Activated CD4-positive, alpha-beta T cell treated with anti-CD3 and anti-CD28 coated beads for 48 hours (primary cell): ENCODE measurements at regions not wholly inside any gene's neighbourhood (a gene's known extent, or its start where the extent isn't known, plus 50 kb on each side); places are given as distances from the start of the nearest gene placed in this dataset.

Experiments used
- DNase-seq: peaks from one replicate; pipeline ENCODE4 v3.0.0-alpha.2; 2020

- DNase-seq, result no peak
Observed at GRCh38 chr17:72430611-72431432, 310.0 kb downstream of the SOX9 start.

GRCh38 chr17:72432143-72432621, 311.4 kb downstream of the SOX9 start:
- DNase-seq, result no peak

- no peak for DNase-seq
Observed at GRCh38 chr17:72432881-72433280, 312.1 kb downstream of the SOX9 start.

GRCh38 chr17:72433797-72434196, 313.0 kb downstream of the SOX9 start:
- DNase-seq, result no peak

- DNase-seq, result no peak
Observed at GRCh38 chr17:72434581-72434980, 313.8 kb downstream of the SOX9 start.

- no peak for DNase-seq
Observed at GRCh38 chr17:72434991-72435618, 314.3 kb downstream of the SOX9 start.

- no peak for DNase-seq
Observed at GRCh38 chr17:72438783-72439182, 318.0 kb downstream of the SOX9 start.

- DNase-seq, result no peak
Observed at GRCh38 chr17:72439893-72440502, 319.2 kb downstream of the SOX9 start.

GRCh38 chr17:72440961-72441360, 320.1 kb downstream of the SOX9 start:
- no peak for DNase-seq

GRCh38 chr17:72441909-72442308, 321.1 kb downstream of the SOX9 start:
- no peak for DNase-seq

GRCh38 chr17:72444517-72445054, 323.8 kb downstream of the SOX9 start:
- DNase-seq, result no peak

GRCh38 chr17:72445055-72445991, 324.5 kb downstream of the SOX9 start:
- no peak for DNase-seq

GRCh38 chr17:72446118-72446517, 325.3 kb downstream of the SOX9 start:
- no peak for DNase-seq

GRCh38 chr17:72446525-72447250, 325.9 kb downstream of the SOX9 start:
- no peak for DNase-seq

- no peak for DNase-seq
Observed at GRCh38 chr17:72447251-72447640, 326.4 kb downstream of the SOX9 start.

GRCh38 chr17:72448019-72448418, 327.2 kb downstream of the SOX9 start:
- no peak for DNase-seq

- no peak for DNase-seq
Observed at GRCh38 chr17:72452286-72453173, 331.7 kb downstream of the SOX9 start.

- DNase-seq, result no peak
Observed at GRCh38 chr17:72454342-72454741, 333.5 kb downstream of the SOX9 start.

- no peak for DNase-seq
Observed at GRCh38 chr17:72455562-72455961, 334.7 kb downstream of the SOX9 start.

GRCh38 chr17:72456075-72456474, 335.3 kb downstream of the SOX9 start:
- DNase-seq, result no peak

GRCh38 chr17:72457712-72458111, 336.9 kb downstream of the SOX9 start:
- no peak for DNase-seq
